ENCODE measurements at regions not wholly inside any gene's neighbourhood (a gene's known extent, or its start where the extent isn't known, plus 50 kb on each side); places are given as distances from the start of the nearest gene placed in this dataset.

GRCh38 chr7:156109988-156110387 lies 297.7 kb upstream of the SHH start:
- TF ChIP-seq CTCF (IDR thresholded peaks at IDR 0.05; ENCODE audit: control extremely low read depth, extremely low read depth, low read depth, missing control alignments) = no peak
- ChIA-PET CTCF (no interaction called here), POLR2A (no interaction called here)
- no peak for DNase-seq (ENCODE audit: extremely low spot score)

- no peak for DNase-seq (ENCODE audit: extremely low spot score)
- ChIA-PET POLR2A (no interaction called here), CTCF (no interaction called here)
- TF ChIP-seq CTCF (IDR thresholded peaks at IDR 0.05; ENCODE audit: control extremely low read depth, extremely low read depth, low read depth, missing control alignments) = no peak
These were observed 296.8 kb upstream of the SHH start for GRCh38 chr7:156109076-156109475.

GRCh38 chr7:156107957-156108356 lies 295.7 kb upstream of the SHH start:
- ChIA-PET POLR2A (no interaction called here), CTCF (no interaction called here)
- no peak for DNase-seq (ENCODE audit: extremely low spot score)
- TF ChIP-seq CTCF (IDR thresholded peaks at IDR 0.05; ENCODE audit: control extremely low read depth, extremely low read depth, low read depth, missing control alignments) = no peak

- ChIA-PET POLR2A (no interaction called here), CTCF (interaction anchor here (1.1 to 1.4 kb wide), 2 partner anchors 13 to 115 kb away, joined by 3 read pairs; no protein-coding TSS in a partner anchor)
- no peak for TF ChIP-seq CTCF (IDR thresholded peaks at IDR 0.05; ENCODE audit: control extremely low read depth, extremely low read depth, low read depth, missing control alignments)
- no peak for DNase-seq (ENCODE audit: extremely low spot score)
These were observed 293.8 kb upstream of the SHH start for GRCh38 chr7:156106107-156106426.

DNA sequence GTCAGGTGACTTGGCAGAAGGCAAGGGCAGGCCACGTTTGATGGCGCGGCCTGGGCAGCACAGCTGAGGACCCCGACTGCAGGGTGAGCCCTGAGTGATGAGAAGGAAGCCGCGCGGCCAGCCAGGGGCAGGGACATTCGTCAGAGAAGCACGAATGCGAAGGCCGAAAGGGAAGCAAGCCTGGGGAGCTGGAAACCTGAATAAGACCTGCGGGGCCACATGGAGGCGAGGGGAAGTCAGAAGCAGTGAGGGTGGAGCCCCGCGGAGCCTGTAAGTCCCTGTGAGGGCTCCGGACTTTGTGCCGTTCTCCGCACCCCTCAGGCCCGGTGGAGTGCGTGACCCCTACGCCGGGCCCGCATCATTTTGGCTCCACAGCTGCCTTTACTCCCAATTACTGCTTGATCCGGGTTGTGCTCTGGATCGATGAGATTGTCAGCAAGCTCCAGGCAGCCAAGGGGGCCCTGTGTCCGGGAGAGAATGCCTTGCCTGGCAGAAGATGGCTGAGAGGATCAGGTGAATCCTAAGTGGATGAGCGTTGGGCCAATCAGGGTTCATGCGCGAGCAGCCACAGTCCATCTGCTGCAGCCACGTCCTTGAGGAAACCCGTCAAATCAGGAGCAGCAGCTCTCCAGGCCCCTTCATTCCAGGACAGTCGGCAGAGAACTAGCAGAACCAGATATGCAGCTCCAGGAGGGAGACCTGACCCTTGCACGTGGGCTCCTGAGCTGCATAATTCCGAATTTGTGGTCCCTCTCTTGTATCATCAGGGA lies 293.3 kb upstream of the SHH start:
- DNase-seq (ENCODE audit: extremely low spot score) = no peak
- no peak for TF ChIP-seq CTCF (IDR thresholded peaks at IDR 0.05; ENCODE audit: control extremely low read depth, extremely low read depth, low read depth, missing control alignments)
- POLR2A ChIA-PET = no interaction called here
- CTCF ChIA-PET = interaction anchor here (1.1 kb wide), 1 partner anchor 115 kb away, joined by 3 read pairs; no protein-coding TSS in a partner anchor

- no peak for TF ChIP-seq CTCF (IDR thresholded peaks at IDR 0.05; ENCODE audit: control extremely low read depth, extremely low read depth, low read depth, missing control alignments)
- POLR2A ChIA-PET = no interaction called here
- no peak for DNase-seq (ENCODE audit: extremely low spot score)
- CTCF ChIA-PET = interaction anchor here (1.1 kb wide), 1 partner anchor 114 kb away, joined by 3 read pairs; no protein-coding TSS in a partner anchor
These were observed 292.5 kb upstream of the SHH start for GRCh38 chr7:156104501-156105336.
